ENCODE measurements at regions not wholly inside any gene's neighbourhood (a gene's known extent, or its start where the extent isn't known, plus 50 kb on each side); places are given as distances from the start of the nearest gene placed in this dataset.
A peak's percentile ranks its signal among the peaks of the same experiment; 100 is the strongest.

DNA sequence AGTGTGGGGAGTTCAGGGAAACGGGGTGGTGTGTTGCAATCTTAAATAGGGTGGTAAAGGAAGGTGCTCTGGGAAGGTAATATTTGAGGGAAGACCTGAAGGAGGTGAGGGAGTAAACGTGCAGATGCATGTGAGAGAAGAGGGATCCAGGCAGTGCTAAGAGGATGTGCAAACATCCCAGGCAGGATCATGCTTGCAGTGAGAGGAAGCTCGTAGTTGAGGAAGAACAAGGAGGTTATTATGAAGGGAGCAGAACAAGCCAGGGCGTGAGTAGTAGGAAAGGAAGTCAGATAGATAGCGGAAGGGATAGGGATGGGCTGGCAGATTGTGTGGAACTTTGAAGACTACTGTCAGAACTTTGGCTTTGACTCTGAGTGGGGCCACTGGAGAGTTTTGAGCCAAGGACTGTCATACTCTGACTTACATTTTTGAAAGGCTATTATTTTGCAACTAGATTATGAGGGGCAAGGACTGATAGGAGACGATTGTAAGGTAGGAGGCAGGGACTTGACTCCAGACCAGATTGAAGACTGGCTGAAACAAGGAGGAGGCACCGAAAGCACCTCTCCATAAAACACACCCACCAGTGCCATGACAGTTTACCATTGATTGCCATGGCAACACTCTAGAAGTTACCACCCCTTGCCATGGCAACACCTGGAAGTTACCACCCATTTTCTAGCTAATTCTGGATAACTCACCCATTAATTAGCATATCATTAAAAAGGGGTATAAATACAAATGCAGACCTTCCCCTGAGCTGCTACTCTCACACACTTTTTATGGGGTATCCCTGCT is 67.0 kb downstream of the XCL2 start (continued):
- TF ChIP-seq HDAC1 (CRISPR knock-in tag; IDR thresholded peaks at IDR 0.05) (peak; percentile 64; the same call in 1 of the 2 replicates), DZIP1 (CRISPR knock-in tag; IDR thresholded peaks at IDR 0.05) (no peak), RXRB (CRISPR knock-in tag; IDR thresholded peaks at IDR 0.05; ENCODE audit: borderline replicate concordance) (peak; percentile 41; the same call in 1 of the 2 replicates), SPEN (CRISPR knock-in tag; IDR thresholded peaks at IDR 0.05; ENCODE audit: low read depth) (no peak), HOXA3 (CRISPR knock-in tag; IDR thresholded peaks at IDR 0.05) (peak; percentile 29; the same call in 1 of the 2 replicates), TRAFD1 (CRISPR knock-in tag; IDR thresholded peaks at IDR 0.05; ENCODE audit: borderline replicate concordance) (no peak), FOXO1 (CRISPR knock-in tag; IDR thresholded peaks at IDR 0.05) (peak; percentile 24; the same call in 1 of the 2 replicates), PRPF4 (IDR thresholded peaks at IDR 0.05; ENCODE audit: low read depth, low read length, poor library complexity, severe bottlenecking) (no peak), RARA (CRISPR knock-in tag; IDR thresholded peaks at IDR 0.05) (peak; percentile 7; the same call in 1 of the 2 replicates), HMG20B (CRISPR knock-in tag; conservative IDR thresholded peaks at IDR 0.05) (0 out of 2 replicates have a peak, but pooled peaks have one; percentile 35), MIXL1 (CRISPR knock-in tag; IDR thresholded peaks at IDR 0.05) (peak; percentile 71; the same call in 1 of the 2 replicates), CEBPG (CRISPR knock-in tag; IDR thresholded peaks at IDR 0.05) (peak; percentile 69; the same call in 1 of the 2 replicates), ZNF280D (CRISPR knock-in tag; IDR thresholded peaks at IDR 0.05) (no peak; the same call in 1 of the 2 replicates), EP300 (IDR thresholded peaks at IDR 0.05; ENCODE audit: low read depth in 2 of 2, low read length in 2 of 2) (peak in 1 of 2 experiments; percentile 71; a peak in 2 of 4 replicates), EP300 (CRISPR knock-in tag; IDR thresholded peaks at IDR 0.05; ENCODE audit: borderline replicate concordance) (peak; percentile 69; the same call in 1 of the 2 replicates), ZNF124 (CRISPR knock-in tag; IDR thresholded peaks at IDR 0.05) (peak; percentile 50; the same call in 1 of the 2 replicates)
- TF ChIP-seq, protein P1, sequence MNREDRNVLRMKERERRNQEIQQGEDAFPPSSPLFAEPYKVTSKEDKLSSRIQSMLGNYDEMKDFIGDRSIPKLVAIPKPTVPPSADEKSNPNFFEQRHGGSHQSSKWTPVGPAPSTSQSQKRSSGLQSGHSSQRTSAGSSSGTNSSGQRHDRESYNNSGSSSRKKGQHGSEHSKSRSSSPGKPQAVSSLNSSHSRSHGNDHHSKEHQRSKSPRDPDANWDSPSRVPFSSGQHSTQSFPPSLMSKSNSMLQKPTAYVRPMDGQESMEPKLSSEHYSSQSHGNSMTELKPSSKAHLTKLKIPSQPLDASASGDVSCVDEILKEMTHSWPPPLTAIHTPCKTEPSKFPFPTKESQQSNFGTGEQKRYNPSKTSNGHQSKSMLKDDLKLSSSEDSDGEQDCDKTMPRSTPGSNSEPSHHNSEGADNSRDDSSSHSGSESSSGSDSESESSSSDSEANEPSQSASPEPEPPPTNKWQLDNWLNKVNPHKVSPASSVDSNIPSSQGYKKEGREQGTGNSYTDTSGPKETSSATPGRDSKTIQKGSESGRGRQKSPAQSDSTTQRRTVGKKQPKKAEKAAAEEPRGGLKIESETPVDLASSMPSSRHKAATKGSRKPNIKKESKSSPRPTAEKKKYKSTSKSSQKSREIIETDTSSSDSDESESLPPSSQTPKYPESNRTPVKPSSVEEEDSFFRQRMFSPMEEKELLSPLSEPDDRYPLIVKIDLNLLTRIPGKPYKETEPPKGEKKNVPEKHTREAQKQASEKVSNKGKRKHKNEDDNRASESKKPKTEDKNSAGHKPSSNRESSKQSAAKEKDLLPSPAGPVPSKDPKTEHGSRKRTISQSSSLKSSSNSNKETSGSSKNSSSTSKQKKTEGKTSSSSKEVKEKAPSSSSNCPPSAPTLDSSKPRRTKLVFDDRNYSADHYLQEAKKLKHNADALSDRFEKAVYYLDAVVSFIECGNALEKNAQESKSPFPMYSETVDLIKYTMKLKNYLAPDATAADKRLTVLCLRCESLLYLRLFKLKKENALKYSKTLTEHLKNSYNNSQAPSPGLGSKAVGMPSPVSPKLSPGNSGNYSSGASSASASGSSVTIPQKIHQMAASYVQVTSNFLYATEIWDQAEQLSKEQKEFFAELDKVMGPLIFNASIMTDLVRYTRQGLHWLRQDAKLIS (CRISPR knock-in tag; IDR thresholded peaks at IDR 0.05), result no peak
- TF ChIP-seq, protein P2, sequence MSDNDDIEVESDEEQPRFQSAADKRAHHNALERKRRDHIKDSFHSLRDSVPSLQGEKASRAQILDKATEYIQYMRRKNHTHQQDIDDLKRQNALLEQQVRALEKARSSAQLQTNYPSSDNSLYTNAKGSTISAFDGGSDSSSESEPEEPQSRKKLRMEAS (IDR thresholded peaks at IDR 0.05), result peak; percentile 80
